H1 (cell line): ENCODE measurements at regions not wholly inside any gene's neighbourhood (a gene's known extent, or its start where the extent isn't known, plus 50 kb on each side); places are given as distances from the start of the nearest gene placed in this dataset.

Experiments
- CBX8 ChIP-seq: fragments of 300-800, 300-1000 bp; sonication (generic); IDR thresholded peaks from 2 replicates; pipeline ENCODE4 v1.7.1; 2016; ENCODE audit warnings: low read depth, low read length, borderline replicate concordance

DNA sequence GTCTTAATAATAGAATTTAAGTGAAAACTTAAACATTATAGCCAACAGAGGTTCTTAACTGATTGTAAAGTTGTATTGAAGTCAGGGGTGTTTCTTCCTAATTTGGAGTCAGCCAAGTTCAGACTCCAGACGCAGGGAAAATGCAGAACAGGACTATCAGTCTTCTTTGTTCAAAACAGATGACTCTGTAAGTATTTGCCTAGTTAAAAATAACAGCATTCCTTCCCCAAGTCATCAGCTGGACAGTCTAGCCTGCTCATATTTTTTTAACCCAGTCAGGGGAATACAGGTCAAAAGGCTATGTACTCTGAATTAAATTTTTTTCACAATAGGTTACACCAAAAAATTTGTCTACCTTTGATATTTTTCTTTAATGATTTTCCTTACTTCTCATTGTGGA, 73.8 kb upstream of the DCLK2 start (continued):
- no peak for TF ChIP-seq CBX8
